Stimulated activated CD4-positive, alpha-beta T cell treated with anti-CD3 and anti-CD28 coated beads, Interleukin-15, amount 100 ng/mL, for 24 hours (primary cell): ENCODE measurements at regions not wholly inside any gene's neighbourhood (a gene's known extent, or its start where the extent isn't known, plus 50 kb on each side); places are given as distances from the start of the nearest gene placed in this dataset.

Experiments used
- DNase-seq: peaks from one replicate; pipeline ENCODE4 v3.0.0-alpha.2; 2020

- DNase-seq: no peak
These were observed 54.1 kb downstream of the C1QL2 start for GRCh38 chr2:119104414-119104813.

GRCh38 chr2:119102964-119103363 lies 55.6 kb downstream of the C1QL2 start:
- DNase-seq: no peak

GRCh38 chr2:119088416-119088815 lies 70.1 kb downstream of the C1QL2 start:
- DNase-seq: no peak

GRCh38 chr2:119086327-119086726 lies 72.2 kb downstream of the C1QL2 start:
- DNase-seq: no peak

- DNase-seq: no peak
These were observed 72.9 kb downstream of the C1QL2 start for GRCh38 chr2:119085613-119086012.

- no peak for DNase-seq
These were observed 75.1 kb downstream of the C1QL2 start for GRCh38 chr2:119083416-119083815.

GRCh38 chr2:119082821-119083400 lies 75.6 kb downstream of the C1QL2 start:
- no peak for DNase-seq

- no peak for DNase-seq
These were observed 79.8 kb downstream of the C1QL2 start for GRCh38 chr2:119078796-119079195.

- DNase-seq: no peak
These were observed 81.8 kb downstream of the C1QL2 start for GRCh38 chr2:119076713-119077112.

- no peak for DNase-seq
These were observed 85.3 kb downstream of the C1QL2 start for GRCh38 chr2:119073213-119073612.

GRCh38 chr2:119071476-119071875 lies 87.1 kb downstream of the C1QL2 start:
- no peak for DNase-seq

- DNase-seq: no peak
These were observed 88.8 kb downstream of the C1QL2 start for GRCh38 chr2:119069781-119070180.

- DNase-seq: no peak
These were observed 90.3 kb downstream of the C1QL2 start for GRCh38 chr2:119068154-119068725.

- no peak for DNase-seq
These were observed 92.2 kb downstream of the C1QL2 start for GRCh38 chr2:119066272-119066804.

- no peak for DNase-seq
These were observed 93.4 kb downstream of the C1QL2 start for GRCh38 chr2:119065146-119065545.

GRCh38 chr2:119064567-119064966 lies 94.0 kb downstream of the C1QL2 start:
- DNase-seq: no peak

GRCh38 chr2:119063177-119063576 lies 95.4 kb downstream of the C1QL2 start:
- DNase-seq: no peak

- no peak for DNase-seq
These were observed 95.9 kb downstream of the C1QL2 start for GRCh38 chr2:119062652-119063051.

- DNase-seq: no peak
These were observed 96.4 kb downstream of the C1QL2 start for GRCh38 chr2:119062179-119062578.

- DNase-seq: no peak
These were observed 98.6 kb downstream of the C1QL2 start for GRCh38 chr2:119059940-119060339.

- DNase-seq: no peak
These were observed 99.3 kb downstream of the C1QL2 start for GRCh38 chr2:119059287-119059686.

GRCh38 chr2:119053700-119054436 lies 104.7 kb downstream of the C1QL2 start:
- DNase-seq: no peak

- no peak for DNase-seq
These were observed 107.3 kb downstream of the C1QL2 start for GRCh38 chr2:119051263-119051662.
